Right lung (tissue), 2 donors: ENCODE measurements at regions not wholly inside any gene's neighbourhood (a gene's known extent, or its start where the extent isn't known, plus 50 kb on each side); places are given as distances from the start of the nearest gene placed in this dataset.
"Not testable (repeated sequence)": the region's sequence is repeated elsewhere in the genome, so short reads cannot be mapped to it uniquely, and the experiment has no call there.

Experiments used
- DNase-seq, 2 donors: peaks; one replicate each; pipeline ENCODE4 v3.0.0-alpha.2; 2013

GRCh38 chr3:174540116-174540908 lies 318.8 kb upstream of the NAALADL2 start:
- no peak for DNase-seq

- DNase-seq, result no peak
These were observed 317.3 kb upstream of the NAALADL2 start for GRCh38 chr3:174541708-174542315.

DNA sequence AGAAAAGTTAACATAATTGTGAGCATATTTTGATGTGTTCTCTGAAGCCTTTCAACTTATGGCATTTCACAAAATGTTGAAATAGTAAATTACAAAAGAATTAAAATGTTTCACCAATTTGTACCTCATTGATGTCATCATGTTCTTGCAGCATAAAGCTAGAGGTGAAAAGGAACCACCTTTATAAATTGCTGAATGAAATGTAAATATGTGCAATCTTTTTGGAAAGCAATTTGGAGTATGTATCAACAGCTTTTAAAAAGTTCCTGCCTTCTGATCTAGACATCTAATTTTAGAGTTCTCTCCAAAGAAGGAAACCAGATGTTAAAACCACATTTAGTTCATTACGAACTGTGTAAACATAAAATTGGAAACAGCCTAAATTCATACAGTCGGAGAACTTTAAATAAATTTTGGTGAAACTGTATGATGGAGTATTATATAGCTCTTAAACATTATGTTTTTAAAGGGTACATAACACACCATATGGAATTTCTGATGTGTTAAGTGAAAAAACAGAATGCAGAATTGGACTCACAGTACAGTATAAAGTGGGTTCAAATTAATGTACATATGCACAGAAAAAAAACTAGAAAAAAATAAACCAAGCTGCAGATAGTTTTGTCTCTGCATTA lies 311.2 kb upstream of the NAALADL2 start:
- peak in 1 of 2 donors; percentile 11 for DNase-seq

GRCh38 chr3:174548841-174549623 lies 310.1 kb upstream of the NAALADL2 start:
- no peak for DNase-seq

GRCh38 chr3:174581558-174581957 lies 277.6 kb upstream of the NAALADL2 start:
- DNase-seq, result no peak

GRCh38 chr3:174583396-174583795 lies 275.7 kb upstream of the NAALADL2 start:
- DNase-seq, result no peak

DNA sequence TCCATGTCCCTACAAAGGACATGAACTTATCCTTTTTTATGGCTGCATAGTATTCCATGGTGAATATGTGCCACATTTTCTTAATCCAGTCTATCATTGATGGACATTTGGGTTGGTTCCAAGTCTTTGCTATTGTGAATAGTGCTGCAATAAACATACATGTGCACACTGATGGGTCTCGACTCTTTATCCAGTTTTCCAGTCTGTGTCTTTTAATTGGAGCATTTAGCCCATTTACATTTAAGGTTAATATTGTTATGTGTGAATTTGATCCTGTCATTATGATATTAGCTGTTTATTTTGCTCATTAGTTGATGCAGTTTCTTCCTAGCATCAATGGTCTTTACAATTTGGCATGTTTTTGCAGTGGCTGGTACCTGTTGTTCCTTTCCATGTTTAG lies 272.0 kb upstream of the NAALADL2 start:
- DNase-seq, result not testable (repeated sequence)

GRCh38 chr3:174596447-174596982 lies 262.6 kb upstream of the NAALADL2 start:
- DNase-seq, result no peak

DNA sequence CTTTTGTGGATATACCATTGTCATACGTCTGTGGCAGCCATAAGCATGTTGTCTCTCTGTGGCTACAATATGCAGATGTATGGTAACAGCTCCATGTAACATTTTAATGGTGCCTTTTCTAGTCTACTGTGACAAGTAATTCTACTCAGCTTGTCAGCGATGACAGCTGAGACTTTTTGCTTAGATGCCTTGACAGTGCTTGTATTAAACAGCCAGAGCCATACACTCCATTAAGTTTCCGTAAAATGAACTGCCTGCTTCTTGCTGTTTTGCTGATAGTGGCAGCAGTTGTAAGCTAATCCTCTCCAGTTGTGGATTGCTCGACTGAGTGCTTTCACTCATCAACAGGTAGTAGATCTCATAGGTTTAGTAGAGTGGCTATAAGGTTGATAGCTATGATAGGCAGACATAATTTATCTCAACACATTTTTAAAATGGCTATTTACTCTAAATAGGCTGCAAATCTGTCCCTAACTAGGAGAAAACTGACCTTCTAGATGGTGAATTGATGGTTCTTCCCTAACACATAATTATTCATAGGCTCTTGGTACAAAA lies 260.2 kb upstream of the NAALADL2 start:
- DNase-seq, result peak; percentile 23

DNA sequence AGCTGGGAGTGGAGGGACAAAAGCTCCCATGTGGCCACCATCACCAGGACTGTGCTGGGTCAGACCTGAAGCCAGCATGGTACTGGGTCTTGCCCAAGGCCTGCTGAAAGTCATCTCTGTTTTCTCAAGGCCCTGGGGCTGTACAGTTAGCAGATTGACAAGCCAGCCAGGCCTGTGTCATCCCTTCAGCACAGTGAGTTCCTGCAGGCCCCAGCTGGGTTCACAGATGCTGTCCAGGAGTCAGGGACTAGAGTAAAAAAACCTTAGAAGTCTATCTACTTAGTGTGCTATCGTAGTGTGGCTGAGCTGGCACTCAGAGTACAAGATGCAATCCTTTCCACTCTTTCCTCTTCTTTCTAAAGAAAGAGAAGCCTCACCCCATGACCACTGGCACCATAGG lies 246.0 kb upstream of the NAALADL2 start:
- no peak for DNase-seq

- no peak for DNase-seq
These were observed 245.1 kb upstream of the NAALADL2 start for GRCh38 chr3:174614036-174614435.

DNA sequence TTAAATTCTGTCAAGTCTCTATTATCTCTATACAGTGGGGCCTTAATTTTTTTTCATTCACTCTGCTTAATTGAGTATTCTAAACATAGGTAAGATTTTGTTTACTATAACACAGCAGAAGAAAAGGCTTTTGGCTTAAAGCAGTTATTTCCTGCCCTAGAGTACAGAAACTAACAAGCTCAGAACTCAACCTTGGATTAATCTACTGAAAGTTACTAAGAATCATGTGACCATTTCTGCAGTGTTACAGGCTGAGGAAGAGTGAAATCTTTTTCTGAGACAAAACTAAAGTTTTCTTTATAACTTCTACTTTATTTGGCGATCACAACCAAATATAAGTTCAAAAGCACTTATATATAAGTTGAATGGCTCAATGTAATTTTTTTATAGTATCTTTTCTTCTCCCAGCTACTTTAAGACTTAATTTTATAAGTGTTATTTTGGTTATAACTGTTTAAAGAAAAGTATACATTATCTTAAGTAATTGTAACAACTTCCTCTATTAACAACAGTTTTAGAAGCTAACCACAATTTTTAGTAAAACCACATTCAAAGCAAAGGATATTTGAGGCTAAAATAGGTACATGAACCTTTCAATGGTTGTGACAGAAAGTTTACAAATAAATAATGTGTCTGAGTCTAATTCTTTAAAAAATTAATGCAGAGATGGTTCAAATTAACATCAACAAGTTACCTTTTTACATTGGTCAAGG lies 240.6 kb upstream of the NAALADL2 start:
- DNase-seq, result no peak

- no peak for DNase-seq
These were observed 239.9 kb upstream of the NAALADL2 start for GRCh38 chr3:174619239-174619638.

GRCh38 chr3:174620138-174620537 lies 239.0 kb upstream of the NAALADL2 start:
- no peak for DNase-seq

DNA sequence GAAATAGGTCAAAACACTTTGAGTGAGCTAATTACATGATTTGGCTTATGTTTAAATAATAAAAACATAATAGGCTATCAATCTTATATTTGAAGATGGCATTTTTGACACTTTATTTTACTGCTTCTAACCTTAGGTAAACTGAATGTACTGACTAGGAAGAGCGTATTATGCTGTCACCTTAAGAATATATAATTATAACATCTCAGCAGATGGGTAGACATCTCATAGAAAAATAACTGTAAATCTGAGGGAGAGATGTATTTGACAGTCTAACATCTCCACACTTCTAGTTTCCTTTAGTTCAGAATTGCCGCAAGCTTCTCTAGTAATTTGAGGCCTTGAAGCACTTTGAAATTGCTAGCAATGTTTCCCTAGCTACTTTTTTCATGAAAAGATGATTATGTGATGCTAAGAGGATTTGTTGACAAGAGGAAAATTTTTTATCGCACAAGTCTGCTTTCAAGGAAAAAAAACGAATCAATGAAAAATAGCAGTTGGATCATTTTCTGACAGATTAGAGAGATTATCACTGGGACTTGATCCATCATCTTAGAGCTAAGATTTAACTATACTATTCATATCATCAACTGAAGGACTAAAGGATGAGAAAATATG lies 238.2 kb upstream of the NAALADL2 start:
- DNase-seq, result no peak

GRCh38 chr3:174633342-174633741 lies 225.8 kb upstream of the NAALADL2 start:
- no peak for DNase-seq

GRCh38 chr3:174636451-174636850 lies 222.7 kb upstream of the NAALADL2 start:
- no peak for DNase-seq

DNA sequence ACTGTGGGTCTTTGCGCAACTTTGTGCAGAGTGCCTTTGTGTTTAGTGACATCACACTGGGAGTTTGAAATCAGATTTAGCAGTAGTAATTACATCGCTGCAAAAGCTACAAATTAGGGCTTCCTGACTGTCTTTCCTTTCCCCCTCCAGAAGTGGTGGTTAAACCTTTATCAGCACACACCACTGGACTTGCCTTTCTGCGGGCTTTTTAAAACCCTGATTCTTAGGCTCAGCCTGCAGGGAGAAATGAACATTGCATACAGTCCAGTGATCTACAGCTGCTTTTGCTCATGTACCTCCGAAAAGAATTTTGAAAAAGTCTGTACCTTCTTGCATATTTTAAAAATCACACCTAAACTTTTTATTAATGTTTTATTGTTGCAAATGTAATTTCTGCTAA lies 219.7 kb upstream of the NAALADL2 start:
- DNase-seq, result no peak

DNA sequence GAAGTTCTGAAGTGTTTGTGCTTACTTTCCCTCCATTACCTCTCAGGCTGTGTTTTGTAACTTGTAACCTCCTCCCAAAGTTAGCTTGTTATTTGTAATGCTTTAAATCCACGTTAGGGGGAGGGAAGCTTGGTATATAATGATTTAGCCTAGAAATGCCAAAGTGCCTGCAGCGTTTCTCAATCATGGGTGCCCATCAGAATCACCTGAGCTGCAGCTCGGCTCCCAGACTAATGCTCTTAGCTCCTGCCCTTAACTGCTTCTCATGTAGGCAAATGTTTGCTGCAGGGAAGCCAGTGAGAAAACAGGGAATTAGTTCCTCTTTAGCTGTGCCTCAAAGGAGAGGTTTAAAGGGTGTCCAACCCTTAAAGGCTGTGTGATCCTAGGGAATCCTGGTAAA lies 219.2 kb upstream of the NAALADL2 start:
- DNase-seq, result no peak

DNA sequence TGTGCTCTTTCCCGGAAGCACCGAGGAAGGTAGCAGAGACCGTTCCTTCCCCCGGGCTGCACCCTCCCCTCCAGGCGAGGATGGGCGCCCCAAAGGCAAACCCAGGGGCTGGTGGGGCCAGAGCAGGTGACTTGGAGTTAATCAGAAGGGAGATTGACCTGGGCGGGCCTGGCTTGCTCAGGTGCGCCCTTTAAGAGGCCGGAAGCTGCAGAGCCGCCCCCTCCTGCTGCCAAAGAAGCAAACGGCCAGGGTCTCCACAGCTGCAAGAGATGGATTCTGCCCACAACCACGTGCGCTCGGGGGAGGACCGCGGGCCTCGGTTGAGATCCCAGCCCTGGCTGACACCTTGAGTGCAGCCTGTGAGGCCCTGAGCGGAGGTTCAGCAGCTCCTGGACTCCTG lies 218.2 kb upstream of the NAALADL2 start:
- DNase-seq, result no peak

DNA sequence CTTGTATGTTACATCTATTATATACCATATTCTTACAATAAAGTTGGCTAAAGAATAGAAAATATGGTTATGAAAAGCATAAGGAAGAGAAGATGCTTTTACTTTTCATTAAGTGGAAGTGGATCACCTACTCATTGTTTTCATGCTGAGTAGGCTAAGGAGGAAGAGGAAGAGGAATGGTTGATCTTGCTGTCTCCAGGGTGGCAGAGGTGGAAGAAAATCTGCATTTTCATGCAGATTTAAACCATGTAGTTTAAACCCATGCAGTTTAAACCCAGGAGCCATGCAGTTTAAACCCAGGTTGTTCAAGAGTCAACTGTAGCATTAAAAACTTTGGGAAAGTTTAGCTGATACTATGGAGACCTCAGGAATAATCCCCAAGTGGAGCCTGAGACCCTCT lies 214.8 kb upstream of the NAALADL2 start:
- no peak for DNase-seq
